SH-SY5Y (cell line): ENCODE measurements at regions not wholly inside any gene's neighbourhood (a gene's known extent, or its start where the extent isn't known, plus 50 kb on each side); places are given as distances from the start of the nearest gene placed in this dataset.

Source experiments
- GATA2 ChIP-seq: IDR thresholded peaks from 2 replicates; pipeline ENCODE4 v1.6.1; 2011; ENCODE audit warnings: mild to moderate bottlenecking, low read depth, low read length
- GATA3 ChIP-seq: IDR thresholded peaks from 2 replicates; pipeline ENCODE4 v1.6.1; 2011; ENCODE audit warnings: low read depth, mild to moderate bottlenecking, low read length, moderate library complexity

GRCh38 chr12:87381742-87382141, 647.5 kb downstream of the C12orf50 start:
- no peak for TF ChIP-seq GATA2
- no peak for TF ChIP-seq GATA3
